Bronchial epithelial cell (primary cell): ENCODE measurements at regions not wholly inside any gene's neighbourhood (a gene's known extent, or its start where the extent isn't known, plus 50 kb on each side); places are given as distances from the start of the nearest gene placed in this dataset.

Experiments used
- DNase-seq: peaks from one replicate; pipeline ENCODE4 v3.0.0-alpha.2; 2010; ENCODE audit warnings: low read depth
- FAIRE-seq: peaks from 2 replicates; lab custom pipeline; 2011; peaks lifted over from hg19 to GRCh38; lab: Jason Lieb, UNC
- H3K27me3 ChIP-seq: 2 replicates; pipeline ENCODE4 v1.5.1; 2011; ENCODE audit warnings: low read length; ENCODE audit not compliant: control insufficient read depth, insufficient read depth
- H3K36me3 ChIP-seq: 2 replicates; pipeline ENCODE4 v1.5.1; 2011; ENCODE audit warnings: low read length; ENCODE audit not compliant: control insufficient read depth, insufficient read depth
- H3K4me3 ChIP-seq: 2 replicates; pipeline ENCODE4 v1.5.1; 2011; ENCODE audit warnings: mild to moderate bottlenecking, low read depth, low read length, control low read depth
- TF ChIP-seq, protein P1 (sequence below): IDR thresholded peaks from 2 replicates; pipeline ENCODE4 v1.5.1; 2011; ENCODE audit warnings: mild to moderate bottlenecking, moderate library complexity, low read length, control low read depth, inconsistent platforms; ENCODE audit not compliant: insufficient read depth, severe bottlenecking

DNA sequence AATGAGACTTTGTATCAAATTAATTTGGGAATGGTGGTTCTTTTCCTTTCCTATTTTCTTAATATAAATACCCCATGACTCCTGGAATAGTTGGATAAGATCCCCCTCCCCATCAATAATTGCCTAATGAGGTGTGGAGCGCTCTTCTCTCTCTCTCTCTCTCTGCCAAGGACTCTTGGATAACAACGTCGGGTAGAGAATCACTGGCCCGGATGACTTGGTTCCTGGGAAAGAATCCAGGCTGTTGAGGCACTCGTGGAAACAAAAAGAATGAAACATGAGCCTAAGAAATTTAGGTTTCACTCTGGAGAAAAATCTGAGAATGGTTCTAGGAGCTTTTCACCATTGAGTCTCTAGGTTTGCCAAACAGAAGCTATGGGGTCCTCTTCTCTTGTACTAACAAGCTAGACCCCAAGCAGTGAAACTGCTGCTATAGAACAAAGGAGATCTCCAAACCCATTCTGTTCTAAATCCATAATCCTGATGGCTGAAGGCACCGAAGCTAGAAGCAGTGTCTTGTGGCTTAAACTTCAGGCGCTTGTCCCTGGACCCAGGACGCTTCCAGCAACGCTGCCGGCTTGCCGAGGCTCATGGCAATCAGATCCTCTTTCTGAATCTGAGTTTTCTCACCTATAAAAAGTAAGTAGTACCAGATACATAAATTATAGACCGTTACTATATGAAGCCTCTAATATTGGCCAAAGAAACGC lies 241.6 kb upstream of the BTBD3 start:
- Histone ChIP-seq H3K27me3 (no peaks in the 10 kb centered on the region), H3K4me3 (no peak overlapping the region), H3K36me3 (no peaks in the 10 kb centered on the region)
- TF ChIP-seq, protein P1, sequence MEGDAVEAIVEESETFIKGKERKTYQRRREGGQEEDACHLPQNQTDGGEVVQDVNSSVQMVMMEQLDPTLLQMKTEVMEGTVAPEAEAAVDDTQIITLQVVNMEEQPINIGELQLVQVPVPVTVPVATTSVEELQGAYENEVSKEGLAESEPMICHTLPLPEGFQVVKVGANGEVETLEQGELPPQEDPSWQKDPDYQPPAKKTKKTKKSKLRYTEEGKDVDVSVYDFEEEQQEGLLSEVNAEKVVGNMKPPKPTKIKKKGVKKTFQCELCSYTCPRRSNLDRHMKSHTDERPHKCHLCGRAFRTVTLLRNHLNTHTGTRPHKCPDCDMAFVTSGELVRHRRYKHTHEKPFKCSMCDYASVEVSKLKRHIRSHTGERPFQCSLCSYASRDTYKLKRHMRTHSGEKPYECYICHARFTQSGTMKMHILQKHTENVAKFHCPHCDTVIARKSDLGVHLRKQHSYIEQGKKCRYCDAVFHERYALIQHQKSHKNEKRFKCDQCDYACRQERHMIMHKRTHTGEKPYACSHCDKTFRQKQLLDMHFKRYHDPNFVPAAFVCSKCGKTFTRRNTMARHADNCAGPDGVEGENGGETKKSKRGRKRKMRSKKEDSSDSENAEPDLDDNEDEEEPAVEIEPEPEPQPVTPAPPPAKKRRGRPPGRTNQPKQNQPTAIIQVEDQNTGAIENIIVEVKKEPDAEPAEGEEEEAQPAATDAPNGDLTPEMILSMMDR = no peak
- FAIRE-seq = no peak
- no peak for DNase-seq

DNA sequence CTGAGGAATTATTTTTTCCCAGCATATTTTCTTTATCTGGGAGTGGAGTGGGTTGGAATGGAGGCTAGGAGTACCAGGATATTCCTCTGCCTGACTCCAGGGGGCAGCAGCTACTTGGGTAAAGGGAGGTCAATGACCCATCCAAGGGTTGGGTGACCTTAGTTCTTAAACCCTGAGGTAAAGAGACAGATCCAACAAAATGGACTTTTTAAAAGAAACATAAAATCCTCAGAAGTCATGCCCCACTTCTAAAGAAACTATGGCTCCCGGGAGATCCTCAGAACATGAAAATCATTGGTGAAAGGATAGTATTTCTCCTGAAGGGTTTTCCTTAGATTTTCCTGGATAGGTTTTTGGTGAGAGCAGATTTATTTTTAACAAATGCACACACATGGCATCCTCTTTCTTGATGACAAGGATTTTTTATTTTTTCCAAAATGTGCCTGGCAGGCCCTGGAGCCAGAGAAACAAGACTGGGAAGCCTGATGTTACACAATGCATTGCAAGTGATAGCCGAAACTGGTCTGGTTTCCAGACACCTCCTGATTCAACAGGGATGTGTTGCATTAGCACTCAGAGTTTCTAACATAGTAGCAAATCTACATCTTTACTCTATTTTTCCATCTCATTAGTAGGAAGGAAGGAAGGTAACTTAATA lies 240.9 kb upstream of the BTBD3 start:
- FAIRE-seq (no peak), DNase-seq (peak; percentile 35)
- Histone ChIP-seq H3K36me3 (no peaks in the 10 kb centered on the region), H3K27me3 (no peaks in the 10 kb centered on the region), H3K4me3 (no peak overlapping the region)
- TF ChIP-seq, protein P1 = peak; percentile 78

DNA sequence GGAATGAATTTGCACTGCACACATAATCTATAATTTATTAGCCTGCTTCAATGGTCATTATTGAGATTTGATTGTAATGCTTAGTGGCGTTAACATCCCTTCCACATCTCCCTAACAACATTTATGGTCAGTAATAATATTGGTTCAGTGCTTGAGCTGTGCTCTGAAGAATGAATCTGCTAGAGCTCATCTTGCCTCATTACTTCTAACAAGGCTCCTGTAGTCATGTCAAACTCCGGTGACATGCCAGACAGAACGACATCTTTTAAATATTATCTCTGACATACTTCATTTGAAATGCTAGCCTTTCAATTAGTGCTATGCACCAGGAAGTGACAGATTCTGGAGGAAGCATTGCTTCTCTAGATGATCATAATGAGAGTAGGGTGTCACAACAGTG lies 240.3 kb upstream of the BTBD3 start:
- TF ChIP-seq, protein P1 = no peak
- no peak overlapping the region for H3K4me3 ChIP-seq
- no peaks in the 10 kb centered on the region for H3K27me3 ChIP-seq
- DNase-seq (no peak), FAIRE-seq (no peak)
- H3K36me3 ChIP-seq = no peaks in the 10 kb centered on the region

DNA sequence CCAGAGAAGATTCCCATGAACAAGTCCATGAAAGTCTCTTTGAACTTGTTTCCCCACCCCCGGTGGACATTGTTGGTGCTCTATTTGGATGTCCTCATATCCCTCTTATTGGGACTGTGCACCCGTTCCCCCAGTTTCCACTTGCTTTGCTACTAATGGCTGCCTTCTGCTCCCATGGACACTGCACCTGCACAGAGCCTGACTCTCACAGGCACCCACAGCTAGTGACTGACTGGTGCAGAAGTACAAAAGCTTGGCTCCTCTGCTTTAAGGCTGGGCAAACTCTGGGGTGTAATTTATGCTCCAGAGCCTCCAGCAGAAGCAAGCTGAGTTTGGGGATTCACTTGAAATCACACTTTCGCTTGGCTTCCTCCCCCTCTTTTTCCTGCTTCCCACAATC lies 239.9 kb upstream of the BTBD3 start:
- Histone ChIP-seq H3K36me3 (no peaks in the 10 kb centered on the region), H3K27me3 (no peaks in the 10 kb centered on the region), H3K4me3 (no peak overlapping the region)
- DNase-seq (no peak), FAIRE-seq (no peak)
- TF ChIP-seq, protein P1 = no peak

DNA sequence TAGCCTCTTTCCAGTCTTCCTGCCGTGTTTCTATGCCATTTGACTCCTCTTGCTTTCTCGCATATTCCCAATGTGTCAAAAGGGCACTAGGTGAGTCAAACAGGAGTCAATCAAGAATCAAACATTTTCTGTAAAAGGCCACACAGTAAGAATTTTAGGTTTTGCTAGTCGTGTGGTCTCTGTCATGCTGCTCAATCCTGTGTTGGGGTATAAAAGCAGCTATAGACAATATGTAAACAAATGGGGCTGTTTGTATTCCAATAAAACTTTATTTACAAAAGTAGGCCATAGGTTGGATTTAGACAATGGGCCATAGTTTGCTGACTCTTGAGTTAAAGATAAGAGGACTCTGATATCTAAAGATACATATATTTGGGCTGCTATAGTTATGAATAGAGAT lies 235.4 kb upstream of the BTBD3 start:
- TF ChIP-seq, protein P1 = no peak
- Histone ChIP-seq H3K4me3 (no peak overlapping the region), H3K36me3 (no peaks in the 10 kb centered on the region), H3K27me3 (peaks cover 2% of the 10 kb centered on the region)
- no peak for DNase-seq
- FAIRE-seq = no peak
